Transverse colon (tissue), 4 donors: ENCODE measurements at regions not wholly inside any gene's neighbourhood (a gene's known extent, or its start where the extent isn't known, plus 50 kb on each side); places are given as distances from the start of the nearest gene placed in this dataset.
A peak's percentile ranks its signal among the peaks of the same experiment; 100 is the strongest.

Source experiments
- DNase-seq: peaks from one replicate; pipeline ENCODE4 v3.0.0-alpha.2; 2019
- H3K27ac ChIP-seq, 4 donors: fragments of 200-600 bp; sonication (generic); 2 replicates each; pipeline ENCODE4 v1.5.1; 2016 to 2018; ENCODE audit warnings: inconsistent platforms in 4 of 4
- H3K27me3 ChIP-seq: fragments of 200-600 bp; sonication (generic); 2 replicates; pipeline ENCODE4 v1.5.1; 2017; ENCODE audit warnings: inconsistent platforms
- H3K36me3 ChIP-seq, 4 donors: fragments of 200-600 bp; sonication (generic); 2 replicates each; pipeline ENCODE4 v1.5.1; 2017 to 2019; ENCODE audit warnings: inconsistent platforms in 4 of 4
- H3K4me1 ChIP-seq, 4 donors: fragments of 200-600 bp; sonication (generic); 2 replicates each; pipeline ENCODE4 v1.5.1; 2017 to 2020; ENCODE audit warnings: inconsistent platforms in 4 of 4
- H3K4me3 ChIP-seq, 4 donors: fragments of 200-600 bp; sonication (generic); 1 replicate in 1 of 4; 2 replicates in 3 of 4; pipeline versions ENCODE4 v1.5.1 to v1.6.1; 2017 to 2019; ENCODE audit warnings: inconsistent platforms in 4 of 4
- H3K9me3 ChIP-seq, 2 donors: fragments of 200-600 bp; sonication (generic); 2 replicates each; pipeline ENCODE4 v1.5.1; 2017 to 2019; ENCODE audit warnings: inconsistent platforms in 2 of 2
- EP300 ChIP-seq: sonication (generic); formaldehyde crosslinking; IDR thresholded peaks from one replicate; pipeline ENCODE4 v1.6.1; 2017; ENCODE audit warnings: antibody characterized with exemption, low read depth
- POLR2A ChIP-seq: fragments of 450-650 bp; IDR thresholded peaks from one replicate; pipeline ENCODE4 v1.6.1; 2016; ENCODE audit warnings: antibody characterized with exemption, mild to moderate bottlenecking, moderate library complexity
- POLR2AphosphoS5 ChIP-seq, 3 donors: sonication (generic); formaldehyde crosslinking; IDR thresholded peaks; one replicate each; pipeline ENCODE4 v1.6.1; 2016; ENCODE audit warnings: antibody characterized with exemption in 3 of 3
- WGBS, 2 donors: methylation state at CpG; one replicate each; pipeline ENCODE4 v1.1.5; 2018; ENCODE audit warnings: low coverage in 1 of 2; 5-methylcytosine and 5-hydroxymethylcytosine counted together
- in situ Hi-C, 4 donors: fragments of 200-750 bp; cut with MboI; loops; one replicate each; pipeline versions ENCODE4 v1.15.0 to v1.15.1; 2017; ENCODE audit warnings: low sequenced_read_pairs in 3 of 4, low pct_ligation_motif_present in 1 of 4, low pct_unique_long_range_greater_than_20kb in 1 of 4
- intact Hi-C: fragments of 100-400 bp; cut with DNase I; formaldehyde crosslinking; loops from one replicate; pipeline ENCODE4 v1.15.1; 2023; ENCODE audit warnings: low total_unique reads
- TF ChIP-seq, protein P1 (sequence below), 5 experiments: fragments of 200-600 bp in 3 of 5; fragments of 450-650 bp in 2 of 5; sonication (generic) in 3 of 5; IDR thresholded peaks; 1 replicate in 2 of 5; 2 replicates in 3 of 5; pipeline ENCODE4 v1.5.1; 2016 to 2017; ENCODE audit warnings: antibody characterized with exemption in 5 of 5, inconsistent platforms in 3 of 5, mild to moderate bottlenecking in 2 of 5, moderate library complexity in 1 of 5

DNA sequence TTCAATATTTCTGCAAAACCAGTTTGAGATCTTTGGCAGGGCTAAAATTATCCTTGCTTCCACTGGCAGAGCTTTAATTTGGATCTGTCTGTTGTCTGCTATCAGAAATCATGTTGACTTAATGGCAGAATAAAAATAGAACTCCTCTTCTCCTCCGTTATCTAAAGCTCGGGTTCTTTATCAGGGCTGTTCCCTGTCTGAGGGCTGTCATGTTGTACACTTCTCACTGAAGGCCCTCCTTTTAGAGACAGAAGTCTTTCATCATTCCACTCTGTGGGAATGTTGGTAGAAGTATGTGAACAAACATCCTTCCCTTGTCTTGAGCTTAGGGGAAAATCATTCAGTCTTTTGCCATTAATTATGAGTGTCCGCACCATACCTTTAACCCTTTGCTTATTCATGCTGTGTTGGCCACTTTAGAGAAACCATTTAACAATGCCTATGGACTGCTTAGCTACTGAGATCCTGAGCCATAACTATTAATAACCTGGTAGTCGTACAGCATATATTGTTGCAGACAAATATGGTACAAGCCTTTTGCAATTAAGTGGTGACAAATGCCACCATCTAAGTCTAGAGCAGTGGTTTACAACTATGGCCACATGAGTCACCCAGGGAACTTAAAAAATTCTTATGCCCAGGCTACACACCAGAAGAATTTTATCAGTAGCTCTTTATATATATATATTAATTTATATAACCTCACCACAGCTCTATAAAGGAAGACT is 226.0 kb upstream of the TPM1 start:
- Histone ChIP-seq H3K4me1 (peaks cover 0 to 14% (median 10%) of the 10 kb centered on the region in 4 donors), H3K27ac (no peak overlapping the region), H3K4me3 (no peak overlapping the region), H3K27me3 (no peaks in the 10 kb centered on the region), H3K9me3 (no peaks in the 10 kb centered on the region), H3K36me3 (no peaks in the 10 kb centered on the region)
- no peak for TF ChIP-seq POLR2AphosphoS5 (IDR thresholded peaks at IDR 0.05)
- WGBS, 2 donors: 73 to 79% methylated on average over 4 of the region's 4 CpGs
- in situ Hi-C loops (no loop called here), intact Hi-C loops (no loop called here)
- DNase-seq: no peak

- no peak overlapping the region for H3K4me3 ChIP-seq
- H3K4me1 ChIP-seq: peaks cover 3 to 33% (median 22%) of the 10 kb centered on the region in 4 donors
- DNase-seq: no peak
- no peaks in the 10 kb centered on the region for H3K36me3 ChIP-seq
- in situ Hi-C loops (no loop called here), intact Hi-C loops (no loop called here)
- TF ChIP-seq POLR2AphosphoS5 (IDR thresholded peaks at IDR 0.05) (no peak), EP300 (no peak), POLR2A (no peak)
- WGBS, 2 donors: 93% methylated on average over 1 of the region's 1 CpG; no CpG with 5 or more reads in 1 of the 2 donors
- no peaks in the 10 kb centered on the region for H3K27me3 ChIP-seq
- H3K9me3 ChIP-seq: no peaks in the 10 kb centered on the region
- no peak overlapping the region for H3K27ac ChIP-seq
Observed at GRCh38 chr15:62818691-62819090, 223.9 kb upstream of the TPM1 start.

DNA sequence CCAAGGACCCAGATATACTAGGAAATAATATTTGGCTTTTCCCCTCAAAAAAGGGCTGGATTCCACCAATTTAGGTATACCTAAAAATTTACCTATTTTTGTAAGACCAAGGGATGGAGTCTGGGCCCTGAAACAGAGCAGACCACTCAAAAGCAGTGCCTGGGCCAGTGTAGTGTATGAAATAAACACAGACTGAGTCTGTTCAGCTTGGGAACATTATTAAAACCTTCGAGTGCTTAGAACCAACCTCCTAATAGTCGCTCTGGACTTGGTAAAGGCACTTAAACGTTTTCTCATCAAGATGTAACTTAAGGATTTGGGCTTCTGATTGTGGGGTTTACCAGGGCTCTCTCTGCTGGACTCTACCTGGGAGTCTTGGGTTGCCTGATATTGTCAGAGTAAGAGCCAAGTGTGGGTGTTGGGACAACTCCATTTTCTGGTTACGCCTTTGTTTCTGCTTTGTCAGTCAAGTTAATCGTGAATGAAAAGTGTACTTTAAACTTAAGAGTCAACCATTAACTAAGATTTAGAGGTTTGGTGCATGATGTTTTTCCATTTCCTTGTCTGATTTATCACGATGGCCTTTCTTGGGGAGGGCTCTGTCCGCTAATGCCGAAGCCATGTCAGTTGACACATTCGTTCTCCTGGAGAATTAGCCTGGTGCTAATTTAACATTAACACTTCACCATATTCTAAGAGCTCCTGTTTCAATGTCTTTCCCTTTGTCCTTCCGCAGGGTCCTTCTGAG is 221.0 kb upstream of the TPM1 start:
- peak overlapping the region; percentile 81 to 85 (median 82) for H3K27ac ChIP-seq
- no peak overlapping the region for H3K4me3 ChIP-seq
- WGBS, 2 donors: 46 to 68% methylated on average over 7 to 10 of the region's 10 CpGs
- no peaks in the 10 kb centered on the region for H3K36me3 ChIP-seq
- in situ Hi-C loops: no loop called here
- intact Hi-C loops: no loop called here
- H3K27me3 ChIP-seq: no peaks in the 10 kb centered on the region
- DNase-seq: peak; percentile 46
- peaks cover 3 to 50% (median 32%) of the 10 kb centered on the region in 4 donors for H3K4me1 ChIP-seq
- TF ChIP-seq POLR2A (peak; percentile 37), POLR2AphosphoS5 (IDR thresholded peaks at IDR 0.05) (peak in 2 of 3 donors; percentile 58 to 73), EP300 (no peak)
- TF ChIP-seq, protein P1, sequence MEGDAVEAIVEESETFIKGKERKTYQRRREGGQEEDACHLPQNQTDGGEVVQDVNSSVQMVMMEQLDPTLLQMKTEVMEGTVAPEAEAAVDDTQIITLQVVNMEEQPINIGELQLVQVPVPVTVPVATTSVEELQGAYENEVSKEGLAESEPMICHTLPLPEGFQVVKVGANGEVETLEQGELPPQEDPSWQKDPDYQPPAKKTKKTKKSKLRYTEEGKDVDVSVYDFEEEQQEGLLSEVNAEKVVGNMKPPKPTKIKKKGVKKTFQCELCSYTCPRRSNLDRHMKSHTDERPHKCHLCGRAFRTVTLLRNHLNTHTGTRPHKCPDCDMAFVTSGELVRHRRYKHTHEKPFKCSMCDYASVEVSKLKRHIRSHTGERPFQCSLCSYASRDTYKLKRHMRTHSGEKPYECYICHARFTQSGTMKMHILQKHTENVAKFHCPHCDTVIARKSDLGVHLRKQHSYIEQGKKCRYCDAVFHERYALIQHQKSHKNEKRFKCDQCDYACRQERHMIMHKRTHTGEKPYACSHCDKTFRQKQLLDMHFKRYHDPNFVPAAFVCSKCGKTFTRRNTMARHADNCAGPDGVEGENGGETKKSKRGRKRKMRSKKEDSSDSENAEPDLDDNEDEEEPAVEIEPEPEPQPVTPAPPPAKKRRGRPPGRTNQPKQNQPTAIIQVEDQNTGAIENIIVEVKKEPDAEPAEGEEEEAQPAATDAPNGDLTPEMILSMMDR (IDR thresholded peaks at IDR 0.05): no peak
- no peaks in the 10 kb centered on the region for H3K9me3 ChIP-seq

GRCh38 chr15:62822228-62822627 is 220.3 kb upstream of the TPM1 start:
- TF ChIP-seq POLR2A (no peak), EP300 (no peak), POLR2AphosphoS5 (IDR thresholded peaks at IDR 0.05) (no peak)
- TF ChIP-seq, protein P1 (IDR thresholded peaks at IDR 0.05): no peak
- intact Hi-C loops (no loop called here), in situ Hi-C loops (no loop called here)
- 48 to 56% methylated on average over 2 to 4 of the region's 4 CpGs for WGBS, 2 donors
- H3K27me3 ChIP-seq: no peaks in the 10 kb centered on the region
- no peaks in the 10 kb centered on the region for H3K9me3 ChIP-seq
- H3K4me3 ChIP-seq: no peak overlapping the region
- peak; percentile 41 for DNase-seq
- peaks cover 3 to 50% (median 32%) of the 10 kb centered on the region in 4 donors for H3K4me1 ChIP-seq
- H3K36me3 ChIP-seq: peaks cover 0 to 2% (median 0%) of the 10 kb centered on the region in 4 donors
- H3K27ac ChIP-seq: peak overlapping the region; percentile 81 to 85 (median 82)

DNA sequence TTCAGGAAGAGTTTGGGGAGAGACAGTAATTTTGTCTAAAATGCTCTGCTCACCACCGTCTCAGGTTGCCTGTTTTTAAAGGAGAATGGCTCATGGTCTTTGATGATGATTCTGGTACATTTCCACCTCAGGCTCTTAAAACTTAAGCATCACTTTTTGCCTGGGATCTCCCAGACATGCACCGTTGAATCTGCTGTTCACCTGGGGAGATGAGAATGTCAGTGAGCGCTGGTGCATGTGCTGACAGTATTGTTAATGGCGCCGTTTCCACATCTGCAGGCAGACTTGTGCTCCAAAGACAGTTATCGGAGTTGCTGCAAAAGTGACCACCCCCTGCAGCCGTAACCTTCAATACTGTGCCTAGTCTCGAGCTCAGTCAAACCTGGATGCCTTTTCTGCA is 219.0 kb upstream of the TPM1 start:
- in situ Hi-C loops: no loop called here

More for the DNA sequence above, 219.0 kb upstream of the TPM1 start:
- no peak for DNase-seq
- no peaks in the 10 kb centered on the region for H3K9me3 ChIP-seq
- TF ChIP-seq, protein P1 (IDR thresholded peaks at IDR 0.05): no peak
- no peak for TF ChIP-seq POLR2AphosphoS5 (IDR thresholded peaks at IDR 0.05)
- no peak for TF ChIP-seq POLR2A
- no peak for TF ChIP-seq EP300
- H3K36me3 ChIP-seq: peaks cover 0 to 5% (median 0%) of the 10 kb centered on the region in 4 donors
- no peak overlapping the region for H3K4me3 ChIP-seq
- peak overlapping the region; percentile 56 to 82 (median 82) for H3K27ac ChIP-seq
- WGBS, 2 donors: 80 to 91% methylated on average over 1 to 8 of the region's 8 CpGs
- no peaks in the 10 kb centered on the region for H3K27me3 ChIP-seq
- intact Hi-C loops: no loop called here
- H3K4me1 ChIP-seq: peaks cover 3 to 56% (median 32%) of the 10 kb centered on the region in 4 donors
